HG03432 (cell line): ENCODE measurements at regions not wholly inside any gene's neighbourhood (a gene's known extent, or its start where the extent isn't known, plus 50 kb on each side); places are given as distances from the start of the nearest gene placed in this dataset.

Source experiments
- ATAC-seq: cut with Tn5 transposase; IDR thresholded peaks from one replicate; pipeline ENCODE4 v1.9.1; 2021; ENCODE audit warnings: mild to moderate bottlenecking, moderate library complexity; ENCODE audit not compliant: unreplicated experiment

DNA sequence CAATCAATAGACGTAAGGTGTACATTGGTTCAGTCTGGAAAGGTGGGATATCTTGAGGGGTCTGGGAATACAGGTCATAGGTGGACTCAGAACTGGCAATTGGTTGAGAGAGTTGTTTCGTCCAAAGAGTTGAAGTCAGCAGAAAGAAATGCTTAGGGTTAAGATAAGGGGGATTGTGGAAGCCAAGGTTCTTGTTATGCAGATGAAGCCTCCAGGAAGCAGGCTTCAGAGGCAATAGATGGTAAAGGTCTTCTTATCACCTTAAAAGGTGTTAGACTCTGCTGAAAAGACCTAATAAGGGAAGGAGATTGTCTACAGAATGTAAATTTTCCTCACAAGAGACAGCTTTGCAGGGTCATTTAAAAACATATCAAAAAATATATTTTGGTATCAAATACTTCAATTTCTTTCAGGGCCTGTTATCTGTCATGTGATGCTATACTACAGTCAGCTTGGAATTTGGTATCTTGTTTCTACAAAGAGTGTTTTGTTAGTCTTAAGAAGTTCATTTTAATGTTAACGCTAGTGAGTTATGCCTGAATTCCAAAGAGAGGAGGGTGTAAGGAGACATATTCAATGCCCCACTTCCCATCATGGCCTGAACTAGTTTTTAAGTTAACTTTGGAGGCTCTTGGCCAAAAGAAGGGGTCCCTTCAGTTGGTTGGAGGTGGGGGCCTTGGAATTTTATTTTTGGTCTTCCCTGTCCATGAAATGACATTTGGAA, 378.2 kb upstream of the ROBO2 start:
- no peak for ATAC-seq

- ATAC-seq: no peak
Observed at GRCh38 chr3:76664816-76665215, 375.1 kb upstream of the ROBO2 start.

- ATAC-seq: peak; percentile 79
Observed at GRCh38 chr3:76668653-76669052, 371.2 kb upstream of the ROBO2 start.

DNA sequence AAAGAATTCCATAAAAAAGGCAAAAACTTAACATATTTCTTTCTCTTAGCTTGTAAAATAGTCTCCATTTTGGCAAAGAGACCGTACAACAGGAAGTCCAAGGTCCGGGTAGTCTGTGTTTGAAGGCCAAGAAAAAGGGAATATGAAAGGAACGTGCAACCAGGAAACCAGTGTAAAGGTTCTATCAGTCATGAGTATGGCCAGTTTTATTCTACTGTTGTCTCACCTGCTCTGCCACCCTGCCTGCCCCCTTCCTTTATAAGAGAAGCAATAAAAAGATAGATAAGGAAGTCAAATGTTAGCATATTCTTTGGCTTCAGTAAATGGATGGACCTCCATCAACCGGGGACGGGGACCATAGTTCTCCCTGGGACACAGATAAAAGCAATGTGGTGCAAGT, 370.6 kb upstream of the ROBO2 start:
- ATAC-seq: no peak

DNA sequence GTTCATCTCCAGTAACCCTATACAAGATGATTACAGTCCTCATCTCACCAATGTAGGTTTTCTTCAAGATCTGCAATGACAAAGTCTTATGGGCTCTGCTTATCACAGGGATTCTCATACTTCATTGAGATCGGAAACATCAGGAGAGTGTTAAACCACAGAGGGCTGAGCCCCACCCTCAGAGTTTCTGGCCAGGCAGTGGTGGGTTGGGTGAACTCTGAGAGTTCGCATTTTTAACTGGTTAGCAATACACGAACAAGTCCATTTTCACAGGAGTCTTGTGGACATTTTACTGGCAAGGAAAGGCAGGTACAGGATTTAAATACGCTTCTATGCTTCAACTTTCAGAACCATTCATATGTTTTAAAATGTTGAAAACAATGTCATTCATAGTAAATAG, 366.7 kb upstream of the ROBO2 start:
- no peak for ATAC-seq

- no peak for ATAC-seq
Observed at GRCh38 chr3:76679541-76679940, 360.4 kb upstream of the ROBO2 start.

- ATAC-seq: no peak
Observed at GRCh38 chr3:76683256-76683655, 356.6 kb upstream of the ROBO2 start.

DNA sequence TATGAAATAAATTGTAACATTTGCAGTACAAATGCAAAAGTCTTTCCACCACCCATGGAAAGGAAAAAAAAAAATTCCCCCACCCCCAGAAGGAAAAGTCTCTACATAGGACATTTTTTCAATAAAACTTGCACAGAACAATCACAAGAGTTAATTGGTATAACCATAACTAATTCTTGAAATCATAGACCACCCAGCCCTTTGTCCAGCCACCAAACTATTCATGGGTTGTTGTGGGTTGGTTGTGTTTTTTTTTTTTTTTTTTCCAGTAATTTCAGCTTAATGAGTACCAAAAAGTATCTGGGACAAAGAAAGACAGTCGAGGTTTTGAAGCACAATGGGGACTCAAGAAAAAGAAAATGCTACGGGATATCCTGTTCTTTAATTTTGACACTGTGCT, 355.0 kb upstream of the ROBO2 start:
- ATAC-seq: no peak

GRCh38 chr3:76685858-76686257, 354.0 kb upstream of the ROBO2 start:
- no peak for ATAC-seq

DNA sequence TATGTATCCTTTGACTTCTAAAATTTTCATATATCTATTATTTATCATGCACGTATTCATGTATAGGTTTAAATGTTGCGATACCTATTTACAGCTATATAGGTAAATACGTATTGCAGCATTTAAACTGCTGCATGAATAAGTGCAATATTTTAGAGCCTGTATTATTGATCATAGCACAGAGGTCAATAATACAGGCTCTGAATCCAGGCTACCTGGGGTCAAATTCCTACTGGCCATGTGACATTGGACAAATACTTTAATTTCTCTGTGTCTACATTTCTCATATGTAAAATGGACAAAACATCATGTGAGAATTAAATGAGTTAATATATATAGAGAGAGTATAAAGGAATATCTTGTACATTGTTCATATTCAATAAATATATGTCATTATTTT, 352.9 kb upstream of the ROBO2 start:
- ATAC-seq: no peak

DNA sequence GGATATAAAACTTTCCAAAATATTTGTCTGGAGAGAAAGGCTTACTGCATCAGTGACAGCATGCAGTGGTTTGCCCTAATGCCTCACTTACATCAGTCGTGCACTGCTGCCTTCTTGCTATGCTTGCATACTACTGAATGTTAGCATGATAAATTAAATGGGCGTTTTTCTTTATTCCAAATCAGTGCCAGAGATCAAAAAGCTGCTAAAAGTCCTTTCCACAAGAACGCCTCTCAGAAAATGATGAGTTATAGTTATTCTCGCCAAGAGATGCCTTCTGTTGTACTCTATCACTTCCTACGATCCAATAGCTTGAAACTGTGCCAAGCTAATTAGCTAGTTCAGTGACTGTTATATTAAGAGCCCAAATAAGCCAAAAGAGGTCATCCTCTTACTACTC, 345.8 kb upstream of the ROBO2 start:
- no peak for ATAC-seq

DNA sequence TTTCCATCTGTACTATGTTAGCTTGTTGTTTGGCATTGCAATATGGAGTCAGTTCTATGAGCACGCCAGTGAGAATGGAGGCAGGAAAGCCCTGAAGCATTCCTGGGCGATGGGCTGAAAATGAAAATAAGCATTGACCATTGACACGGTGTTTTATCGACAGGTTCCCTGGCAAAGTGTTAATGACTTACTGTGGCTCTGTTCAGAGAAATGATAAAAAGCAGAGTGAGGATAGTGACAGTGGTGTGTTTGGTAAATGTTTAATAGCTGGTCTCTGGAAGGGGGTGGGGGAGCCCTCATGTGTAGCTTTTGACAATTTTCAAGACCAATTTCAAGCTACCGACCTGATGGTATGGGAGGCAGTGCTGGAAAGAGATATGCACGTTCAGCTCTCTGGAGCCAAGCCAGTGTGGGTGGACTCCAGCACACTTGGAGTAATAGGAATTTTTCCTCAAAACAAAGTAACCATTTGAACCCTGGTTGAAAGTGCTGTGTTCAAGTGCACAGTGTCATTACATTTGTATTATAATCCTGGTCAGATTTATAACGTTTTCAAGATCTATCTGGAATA, 341.7 kb upstream of the ROBO2 start:
- no peak for ATAC-seq

- ATAC-seq: no peak
Observed at GRCh38 chr3:76699846-76700245, 340.1 kb upstream of the ROBO2 start.

- no peak for ATAC-seq
Observed at GRCh38 chr3:76700323-76700722, 339.6 kb upstream of the ROBO2 start.

- no peak for ATAC-seq
Observed at GRCh38 chr3:76702676-76703075, 337.2 kb upstream of the ROBO2 start.

GRCh38 chr3:76715426-76715825, 324.5 kb upstream of the ROBO2 start:
- no peak for ATAC-seq

- ATAC-seq: no peak
Observed at GRCh38 chr3:76723366-76723765, 316.5 kb upstream of the ROBO2 start.

DNA sequence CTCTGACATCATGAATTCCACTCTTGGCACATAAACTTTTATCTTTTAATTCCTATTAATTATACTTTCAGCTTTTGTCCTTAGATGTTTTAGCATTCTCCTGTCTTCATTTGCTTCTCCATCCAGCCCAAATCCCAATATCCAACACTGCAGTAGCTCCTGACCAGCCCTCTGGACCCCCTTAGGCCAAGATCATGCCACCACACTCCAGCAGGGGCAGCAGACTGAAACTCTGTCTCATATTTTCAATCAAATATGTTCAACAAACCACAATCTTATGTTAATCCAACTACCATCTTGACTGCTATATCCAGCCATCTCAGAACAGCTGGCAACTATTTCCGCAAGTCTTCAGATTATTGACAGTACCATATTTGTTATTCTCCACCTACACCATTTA, 315.8 kb upstream of the ROBO2 start:
- no peak for ATAC-seq

DNA sequence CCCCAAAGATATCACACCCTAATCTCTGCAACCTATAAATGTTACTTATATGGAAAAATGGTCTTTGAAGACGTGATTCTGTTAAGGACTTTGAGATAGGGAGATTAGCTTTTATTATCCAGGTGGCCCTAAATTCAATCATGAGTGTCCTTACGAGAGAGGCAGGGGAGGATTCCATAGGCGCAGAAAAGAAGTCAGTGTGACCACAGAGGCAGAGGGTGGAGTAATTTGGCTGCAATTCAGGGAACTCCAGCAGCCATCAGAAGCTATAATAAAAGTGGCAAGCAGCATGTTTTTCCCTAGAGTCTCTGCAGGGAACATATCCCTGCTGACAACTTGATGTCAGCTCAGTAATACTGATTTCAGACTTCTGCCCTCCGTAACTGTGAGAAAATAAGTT, 315.2 kb upstream of the ROBO2 start:
- no peak for ATAC-seq

DNA sequence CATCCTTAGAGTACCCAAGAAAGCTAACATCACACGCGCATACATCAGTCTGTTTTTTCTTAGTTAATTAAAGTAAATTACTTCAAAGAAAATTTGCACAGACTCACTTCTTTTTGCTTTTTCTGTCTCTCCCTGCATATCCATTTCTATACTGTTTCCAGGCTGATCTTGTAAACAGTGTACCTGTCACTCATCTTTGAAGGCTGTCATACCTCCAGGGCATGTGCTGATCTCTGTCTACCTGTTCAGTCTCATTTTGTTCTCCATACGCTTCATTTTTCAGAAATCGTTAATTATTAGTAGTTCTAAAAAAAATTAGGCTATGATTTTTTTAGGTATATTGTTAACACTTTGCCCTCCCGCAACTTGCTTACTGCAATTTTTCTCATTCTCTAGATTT, 313.9 kb upstream of the ROBO2 start:
- ATAC-seq: no peak

DNA sequence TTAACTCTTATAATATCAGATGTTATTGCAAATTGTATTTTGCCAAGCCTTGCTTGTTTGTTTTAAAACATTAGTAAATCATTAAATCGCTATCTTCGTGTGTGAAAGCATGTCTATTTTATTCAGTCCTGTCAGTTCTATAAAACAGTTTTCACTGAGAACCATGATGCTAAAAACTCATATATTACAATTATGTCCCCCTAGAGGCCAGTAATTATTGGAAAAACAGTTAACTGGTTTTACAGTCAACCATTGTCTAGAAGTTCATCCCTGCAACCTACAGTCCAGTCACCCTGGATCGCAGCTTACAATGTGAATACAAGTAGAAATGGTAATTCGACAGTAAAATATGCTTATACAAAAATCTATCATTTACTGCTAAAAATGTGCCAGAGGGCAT, 311.5 kb upstream of the ROBO2 start:
- ATAC-seq: no peak

- ATAC-seq: no peak
Observed at GRCh38 chr3:76731471-76731870, 308.4 kb upstream of the ROBO2 start.
